Fibroblast of villous mesenchyme (primary cell): ENCODE measurements at regions not wholly inside any gene's neighbourhood (a gene's known extent, or its start where the extent isn't known, plus 50 kb on each side); places are given as distances from the start of the nearest gene placed in this dataset.
A peak's percentile ranks its signal among the peaks of the same experiment; 100 is the strongest.

Source experiments
- DNase-seq: peaks from one replicate; pipeline ENCODE4 v3.0.0-alpha.2; 2010; ENCODE audit warnings: low read depth
- H3K4me3 ChIP-seq: 2 replicates; pipeline ENCODE4 v1.5.1; 2011; ENCODE audit warnings: low read depth, mild to moderate bottlenecking, low read length
- TF ChIP-seq, protein P1 (sequence below): IDR thresholded peaks from 2 replicates; pipeline ENCODE4 v1.5.1; 2012; ENCODE audit warnings: low read depth, mild to moderate bottlenecking, low read length; ENCODE audit not compliant: insufficient read depth

DNA sequence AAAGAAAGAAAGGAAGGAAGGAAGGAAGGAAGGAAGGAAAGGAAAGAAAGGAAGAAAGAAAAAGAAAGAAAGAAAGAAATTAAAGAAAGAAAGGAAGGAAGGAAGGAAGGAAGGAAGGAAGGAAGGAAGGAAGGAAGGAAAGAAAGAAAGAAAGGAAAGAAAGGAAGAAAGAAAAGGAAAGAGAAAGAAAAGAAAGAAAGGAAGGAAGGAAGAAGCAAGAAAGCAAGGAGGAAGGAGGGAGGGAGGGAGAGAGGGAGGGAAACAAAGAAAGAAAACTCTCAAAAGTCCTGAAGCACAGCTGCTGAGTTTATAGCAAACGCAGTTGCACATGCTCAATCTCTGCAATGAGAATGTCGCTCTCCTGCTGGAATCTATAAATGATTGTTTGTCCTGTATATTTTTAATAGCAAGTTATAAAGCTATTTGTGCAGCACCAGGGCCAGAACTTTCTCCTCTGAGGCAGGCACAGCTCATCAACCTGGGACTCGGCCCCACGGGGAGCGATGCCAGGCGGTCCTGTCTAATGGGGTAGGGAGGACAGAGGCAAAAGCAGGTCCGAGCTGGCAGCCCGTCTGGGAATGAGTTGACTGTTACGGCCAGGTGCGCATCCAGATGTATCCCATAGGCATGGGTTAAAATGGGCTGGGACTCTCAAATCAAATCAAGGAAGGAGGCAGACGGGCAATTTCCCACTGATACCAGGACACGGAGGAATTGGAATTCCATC lies 118.0 kb upstream of the PFKP start:
- TF ChIP-seq, protein P1, sequence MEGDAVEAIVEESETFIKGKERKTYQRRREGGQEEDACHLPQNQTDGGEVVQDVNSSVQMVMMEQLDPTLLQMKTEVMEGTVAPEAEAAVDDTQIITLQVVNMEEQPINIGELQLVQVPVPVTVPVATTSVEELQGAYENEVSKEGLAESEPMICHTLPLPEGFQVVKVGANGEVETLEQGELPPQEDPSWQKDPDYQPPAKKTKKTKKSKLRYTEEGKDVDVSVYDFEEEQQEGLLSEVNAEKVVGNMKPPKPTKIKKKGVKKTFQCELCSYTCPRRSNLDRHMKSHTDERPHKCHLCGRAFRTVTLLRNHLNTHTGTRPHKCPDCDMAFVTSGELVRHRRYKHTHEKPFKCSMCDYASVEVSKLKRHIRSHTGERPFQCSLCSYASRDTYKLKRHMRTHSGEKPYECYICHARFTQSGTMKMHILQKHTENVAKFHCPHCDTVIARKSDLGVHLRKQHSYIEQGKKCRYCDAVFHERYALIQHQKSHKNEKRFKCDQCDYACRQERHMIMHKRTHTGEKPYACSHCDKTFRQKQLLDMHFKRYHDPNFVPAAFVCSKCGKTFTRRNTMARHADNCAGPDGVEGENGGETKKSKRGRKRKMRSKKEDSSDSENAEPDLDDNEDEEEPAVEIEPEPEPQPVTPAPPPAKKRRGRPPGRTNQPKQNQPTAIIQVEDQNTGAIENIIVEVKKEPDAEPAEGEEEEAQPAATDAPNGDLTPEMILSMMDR = no peak
- no peak overlapping the region for H3K4me3 ChIP-seq
- DNase-seq = no peak

DNA sequence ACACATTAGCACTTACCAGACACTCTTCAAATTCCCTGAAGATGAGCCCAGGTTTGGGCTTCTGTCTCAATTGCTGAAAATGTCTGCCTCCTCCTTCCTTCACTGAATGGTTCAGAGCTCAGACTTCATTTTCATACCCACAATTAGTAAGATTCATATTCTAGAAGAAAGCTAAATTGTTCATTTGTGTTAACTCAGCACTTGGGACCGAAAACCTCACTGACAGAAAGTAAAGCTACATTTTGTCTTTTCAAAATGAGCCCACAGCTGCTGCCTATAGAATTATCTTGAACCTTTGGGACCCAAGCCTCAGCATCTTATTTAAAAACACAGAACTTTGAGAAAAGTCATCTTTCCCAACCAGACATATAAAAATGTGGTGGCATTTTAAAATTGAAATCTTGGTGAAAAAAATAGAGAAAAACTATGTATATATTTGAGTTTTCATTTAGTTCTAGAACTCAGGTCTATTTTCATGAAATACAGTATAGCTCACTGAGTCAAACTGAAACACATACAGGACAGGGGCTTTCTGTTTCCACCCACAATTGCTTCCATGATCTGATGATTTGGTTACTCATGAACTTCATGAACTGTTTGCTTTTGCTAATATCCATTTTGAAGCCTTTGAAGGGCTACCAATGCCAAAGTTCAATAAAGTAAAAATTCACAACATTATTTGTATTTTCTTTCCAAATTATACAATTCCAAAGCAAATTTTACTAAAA lies 119.1 kb upstream of the PFKP start:
- TF ChIP-seq, protein P1 = no peak
- no peak for DNase-seq
- no peak overlapping the region for H3K4me3 ChIP-seq

DNA sequence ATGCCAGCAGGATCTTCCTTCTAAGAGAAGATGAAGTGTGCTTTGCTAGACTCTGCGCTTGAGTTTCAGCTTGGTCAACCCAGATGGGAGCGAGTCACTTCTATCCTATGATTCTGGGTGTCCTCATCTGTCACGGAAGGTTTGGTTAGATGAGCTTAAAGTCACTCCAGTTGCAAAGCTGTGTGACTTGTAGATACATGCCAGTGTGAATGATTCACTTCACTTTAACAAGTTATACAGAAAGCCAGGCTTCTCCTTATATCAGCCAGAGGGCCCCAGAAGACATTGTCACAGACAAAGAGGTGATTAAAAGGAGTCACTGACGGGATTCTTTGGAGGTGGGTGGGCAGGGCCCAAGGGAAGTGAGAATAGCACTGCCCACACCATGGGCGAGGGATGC lies 122.6 kb upstream of the PFKP start:
- no peak overlapping the region for H3K4me3 ChIP-seq
- no peak for DNase-seq
- TF ChIP-seq, protein P1 = no peak

DNA sequence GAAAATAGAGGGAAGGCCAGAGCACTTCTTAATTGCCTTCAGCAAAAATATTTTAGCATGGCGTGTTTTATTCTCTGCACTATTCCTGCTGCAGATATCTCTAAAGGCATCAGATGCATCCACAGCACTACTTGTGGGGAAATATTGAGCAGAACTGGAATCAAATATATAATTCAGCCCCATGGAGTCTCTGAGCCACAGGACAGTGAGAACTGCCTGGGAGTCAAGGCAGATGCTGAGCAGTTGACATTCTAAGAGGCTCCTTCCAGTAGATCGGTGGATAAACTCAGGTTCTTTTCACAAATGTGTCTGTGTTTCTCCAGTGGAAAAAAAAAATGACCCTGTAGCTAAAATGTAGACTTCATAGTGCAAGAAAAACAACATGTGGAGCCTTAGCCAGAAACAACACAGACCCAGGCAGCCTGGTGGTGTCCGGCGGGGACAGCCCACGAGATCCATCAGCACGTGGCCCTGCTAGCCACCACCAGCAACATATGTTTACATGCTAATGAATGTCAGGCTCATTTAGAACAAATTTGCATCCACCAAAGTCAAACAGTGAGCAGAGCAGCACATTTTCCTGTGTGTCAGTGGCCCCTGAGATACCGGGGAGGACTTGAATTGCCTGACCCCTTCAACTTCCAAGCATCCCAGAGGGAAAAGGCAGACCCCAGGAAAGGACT lies 123.3 kb upstream of the PFKP start:
- H3K4me3 ChIP-seq = no peak overlapping the region
- no peak for DNase-seq
- TF ChIP-seq, protein P1 = no peak

DNA sequence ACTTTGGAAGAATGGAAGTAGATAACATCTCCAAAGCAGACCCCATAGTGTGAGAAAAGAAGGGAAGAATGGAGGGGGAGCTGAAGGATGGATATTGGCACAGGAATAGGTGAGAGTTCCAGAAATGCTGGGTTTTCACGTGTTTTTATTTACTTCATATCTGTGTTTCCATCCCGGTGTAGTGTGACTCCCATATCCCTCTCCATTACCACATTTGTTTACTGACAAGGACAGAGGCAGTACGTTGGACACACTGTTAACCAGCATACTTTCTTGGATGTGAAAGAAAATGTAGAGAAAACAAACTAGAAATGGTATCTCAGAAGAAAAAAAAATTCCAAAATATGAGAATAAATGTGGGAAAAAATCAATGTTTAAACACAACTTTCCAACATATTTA lies 124.4 kb upstream of the PFKP start:
- no peak overlapping the region for H3K4me3 ChIP-seq
- DNase-seq = no peak
- TF ChIP-seq, protein P1 = no peak

DNA sequence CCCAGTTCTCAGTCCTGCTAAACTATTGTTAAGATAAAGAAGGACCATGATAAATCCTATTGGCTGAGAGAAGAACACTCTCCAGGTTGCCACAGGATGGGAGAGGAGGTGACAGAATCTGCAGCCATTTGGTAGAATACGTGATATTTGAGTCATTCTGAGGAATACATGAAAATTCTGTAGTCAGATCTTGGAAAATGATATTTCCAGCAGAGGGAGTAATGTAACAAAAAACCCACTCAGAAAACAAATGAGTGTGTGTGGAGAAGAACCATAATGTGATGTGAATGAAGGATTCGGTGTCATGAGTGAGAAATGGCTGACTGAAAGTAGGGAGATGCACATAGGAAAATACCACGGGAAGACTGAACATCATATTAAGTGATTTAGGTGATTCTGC lies 128.5 kb upstream of the PFKP start:
- TF ChIP-seq, protein P1 = peak; percentile 16
- no peak overlapping the region for H3K4me3 ChIP-seq
- peak; percentile 10 for DNase-seq
